ENCODE measurements at regions not wholly inside any gene's neighbourhood (a gene's known extent, or its start where the extent isn't known, plus 50 kb on each side); places are given as distances from the start of the nearest gene placed in this dataset.

GRCh38 chr14:83485591-83485990, 1951.9 kb upstream of the SEL1L start:
- TF ChIP-seq CTCF (IDR thresholded peaks at IDR 0.05; ENCODE audit: poor library complexity, severe bottlenecking) (no peak), EZH2 (IDR thresholded peaks at IDR 0.05; ENCODE audit: borderline replicate concordance, insufficient read depth, low read length, poor library complexity, severe bottlenecking) (no peak), REST (IDR thresholded peaks at IDR 0.05; ENCODE audit: borderline replicate concordance) (no peak), EP300 (conservative IDR thresholded peaks at IDR 0.05; ENCODE audit: poor library complexity, severe bottlenecking) (no peak), TAF1 (IDR thresholded peaks at IDR 0.05; ENCODE audit: low read depth) (no peak), SMC3 (conservative IDR thresholded peaks at IDR 0.05; ENCODE audit: poor library complexity) (no peak)
